ENCODE measurements at regions not wholly inside any gene's neighbourhood (a gene's known extent, or its start where the extent isn't known, plus 50 kb on each side); places are given as distances from the start of the nearest gene placed in this dataset.

- H3K4me3 Mint-ChIP-seq: no peak overlapping the region
- no peak for DNase-seq (ENCODE audit: low spot score in 2 of 2)
- no peak overlapping the region for H3K27ac Mint-ChIP-seq
- ATAC-seq: no peak
- H3K4me1 Mint-ChIP-seq: no peaks in the 10 kb centered on the region
- peaks cover 14% of the 10 kb centered on the region for H3K9me3 Mint-ChIP-seq
- no peaks in the 10 kb centered on the region for H3K36me3 Mint-ChIP-seq
Measured at GRCh38 chr9:7285199-7285598, 514.4 kb downstream of the DMAC1 start.

GRCh38 chr9:7284517-7284916 is 515.1 kb downstream of the DMAC1 start:
- Mint-ChIP-seq H3K36me3 (no peaks in the 10 kb centered on the region), H3K27ac (no peak overlapping the region)
- ATAC-seq: no peak

GRCh38 chr9:7284117-7284516 is 515.5 kb downstream of the DMAC1 start:
- peaks cover 14% of the 10 kb centered on the region for H3K9me3 Mint-ChIP-seq
- H3K36me3 Mint-ChIP-seq: no peaks in the 10 kb centered on the region
- ATAC-seq (peak; percentile 85), DNase-seq (ENCODE audit: low spot score in 2 of 2) (no peak)
- H3K4me1 Mint-ChIP-seq: no peaks in the 10 kb centered on the region
- H3K4me3 Mint-ChIP-seq: no peak overlapping the region
- H3K27ac Mint-ChIP-seq: no peak overlapping the region

More at GRCh38 chr9:7284517-7284916, 515.1 kb downstream of the DMAC1 start:
- Mint-ChIP-seq H3K9me3 (peaks cover 14% of the 10 kb centered on the region), H3K4me3 (no peak overlapping the region), H3K4me1 (no peaks in the 10 kb centered on the region)
- no peak for DNase-seq (ENCODE audit: low spot score in 2 of 2)

GRCh38 chr9:7273575-7273974 is 515.8 kb downstream of the KDM4C start:
- no peaks in the 10 kb centered on the region for H3K36me3 Mint-ChIP-seq
- no peak overlapping the region for H3K27ac Mint-ChIP-seq
- no peaks in the 10 kb centered on the region for H3K4me1 Mint-ChIP-seq
- H3K9me3 Mint-ChIP-seq: no peaks in the 10 kb centered on the region
- no peak for DNase-seq (ENCODE audit: low spot score in 2 of 2)
- H3K4me3 Mint-ChIP-seq: no peak overlapping the region
- no peak for ATAC-seq

GRCh38 chr9:7266911-7267595 is 509.3 kb downstream of the KDM4C start:
- Mint-ChIP-seq H3K27ac (no peak overlapping the region), H3K4me1 (no peaks in the 10 kb centered on the region), H3K9me3 (no peaks in the 10 kb centered on the region), H3K36me3 (no peaks in the 10 kb centered on the region), H3K4me3 (no peak overlapping the region)
- no peak for DNase-seq (ENCODE audit: low spot score in 2 of 2)
- ATAC-seq: no peak

- Mint-ChIP-seq H3K9me3 (no peaks in the 10 kb centered on the region), H3K36me3 (no peaks in the 10 kb centered on the region), H3K4me1 (no peaks in the 10 kb centered on the region), H3K4me3 (no peak overlapping the region), H3K27ac (no peak overlapping the region)
- DNase-seq (ENCODE audit: low spot score in 2 of 2) (no peak), ATAC-seq (no peak)
Measured at GRCh38 chr9:7265181-7265580, 507.4 kb downstream of the KDM4C start.

- H3K4me3 Mint-ChIP-seq: no peak overlapping the region
- DNase-seq (ENCODE audit: low spot score in 2 of 2) (no peak), ATAC-seq (no peak)
- no peaks in the 10 kb centered on the region for H3K36me3 Mint-ChIP-seq
- no peaks in the 10 kb centered on the region for H3K9me3 Mint-ChIP-seq
- H3K27ac Mint-ChIP-seq: no peak overlapping the region
- H3K4me1 Mint-ChIP-seq: no peaks in the 10 kb centered on the region
Measured at GRCh38 chr9:7259544-7260241, 501.9 kb downstream of the KDM4C start.

- Mint-ChIP-seq H3K9me3 (no peaks in the 10 kb centered on the region), H3K36me3 (no peaks in the 10 kb centered on the region), H3K27ac (no peak overlapping the region), H3K4me3 (no peak overlapping the region), H3K4me1 (no peaks in the 10 kb centered on the region)
- ATAC-seq: no peak
- DNase-seq (ENCODE audit: low spot score in 2 of 2): no peak
Measured at GRCh38 chr9:7258688-7259396, 501.1 kb downstream of the KDM4C start.

GRCh38 chr9:7246917-7247522 is 489.2 kb downstream of the KDM4C start:
- ATAC-seq: peak; percentile 65
- Mint-ChIP-seq H3K27ac (no peak overlapping the region), H3K4me1 (no peaks in the 10 kb centered on the region), H3K4me3 (no peak overlapping the region), H3K9me3 (no peaks in the 10 kb centered on the region), H3K36me3 (no peaks in the 10 kb centered on the region)
- no peak for DNase-seq (ENCODE audit: low spot score in 2 of 2)

GRCh38 chr9:7245976-7246580 is 488.3 kb downstream of the KDM4C start:
- no peaks in the 10 kb centered on the region for H3K36me3 Mint-ChIP-seq
- no peak for DNase-seq (ENCODE audit: low spot score in 2 of 2)
- no peaks in the 10 kb centered on the region for H3K9me3 Mint-ChIP-seq
- H3K27ac Mint-ChIP-seq: no peak overlapping the region
- H3K4me1 Mint-ChIP-seq: no peaks in the 10 kb centered on the region
- no peak overlapping the region for H3K4me3 Mint-ChIP-seq
- ATAC-seq: no peak

- Mint-ChIP-seq H3K27ac (no peak overlapping the region), H3K9me3 (no peaks in the 10 kb centered on the region), H3K4me1 (no peaks in the 10 kb centered on the region), H3K4me3 (no peak overlapping the region), H3K36me3 (no peaks in the 10 kb centered on the region)
- DNase-seq (ENCODE audit: low spot score in 2 of 2): no peak
- ATAC-seq: no peak
Measured at GRCh38 chr9:7243838-7244237, 486.1 kb downstream of the KDM4C start.

- ATAC-seq (no peak), DNase-seq (ENCODE audit: low spot score in 2 of 2) (no peak)
- Mint-ChIP-seq H3K36me3 (no peaks in the 10 kb centered on the region), H3K4me3 (no peak overlapping the region), H3K9me3 (no peaks in the 10 kb centered on the region), H3K4me1 (no peaks in the 10 kb centered on the region), H3K27ac (no peak overlapping the region)
Measured at GRCh38 chr9:7242126-7242525, 484.4 kb downstream of the KDM4C start.

- H3K4me3 Mint-ChIP-seq: no peak overlapping the region
- H3K27ac Mint-ChIP-seq: no peak overlapping the region
- H3K4me1 Mint-ChIP-seq: no peaks in the 10 kb centered on the region
- DNase-seq (ENCODE audit: low spot score in 2 of 2): no peak
- no peak for ATAC-seq
- H3K36me3 Mint-ChIP-seq: no peaks in the 10 kb centered on the region
- H3K9me3 Mint-ChIP-seq: no peaks in the 10 kb centered on the region
Measured at GRCh38 chr9:7241694-7242093, 483.9 kb downstream of the KDM4C start.

GRCh38 chr9:7240569-7241311 is 483.0 kb downstream of the KDM4C start:
- DNase-seq (ENCODE audit: low spot score in 2 of 2) (no peak), ATAC-seq (no peak)
- Mint-ChIP-seq H3K36me3 (no peaks in the 10 kb centered on the region), H3K9me3 (no peaks in the 10 kb centered on the region), H3K4me3 (no peak overlapping the region), H3K4me1 (no peaks in the 10 kb centered on the region), H3K27ac (no peak overlapping the region)

GRCh38 chr9:7239708-7240107 is 481.9 kb downstream of the KDM4C start:
- Mint-ChIP-seq H3K36me3 (no peaks in the 10 kb centered on the region), H3K9me3 (no peaks in the 10 kb centered on the region), H3K27ac (no peak overlapping the region), H3K4me3 (no peak overlapping the region), H3K4me1 (no peaks in the 10 kb centered on the region)
- DNase-seq (ENCODE audit: low spot score in 2 of 2): no peak
- no peak for ATAC-seq

Data from stimulated activated effector memory CD8-positive, alpha-beta T cell treated with anti-CD3 and anti-CD28 coated beads, Interleukin-12 subunit alpha, Interleukin-12 subunit beta, amount 100 ng/mL, for 72 hours (primary cell).